H1 (cell line): ENCODE measurements at regions not wholly inside any gene's neighbourhood (a gene's known extent, or its start where the extent isn't known, plus 50 kb on each side); places are given as distances from the start of the nearest gene placed in this dataset.

ENCODE experiments used
- CTCF ChIA-PET: fragments of 300-600 bp; sonication (Branson Sonifier 250); formaldehyde crosslinking; loops from one replicate; lab custom pipeline; 2021; ENCODE audit not compliant: partially characterized antibody; lab: Charles Lee
- POLR2A ChIA-PET: fragments of 300-600 bp; sonication (Branson Sonifier 250); formaldehyde crosslinking; loops from one replicate; lab custom pipeline; 2021; ENCODE audit warnings: inconsistent platforms; ENCODE audit not compliant: partially characterized antibody; lab: Charles Lee
- DNase-seq, 2 experiments: peaks; one replicate each; pipeline versions ENCODE4 v3.0.0 to v3.0.0-alpha.2; 2010 to 2022; ENCODE audit warnings: low spot score in 2 of 2, low read depth in 1 of 2, mixed read lengths in 1 of 2
- FAIRE-seq: peaks from 2 replicates; lab custom pipeline; 2011; peaks lifted over from hg19 to GRCh38; lab: Jason Lieb, UNC
- H2AFZ ChIP-seq: 2 replicates; pipeline ENCODE4 v1.8.1; 2012; ENCODE audit warnings: low read length, inconsistent platforms
- H2AK5ac ChIP-seq: 2 replicates; pipeline ENCODE4 v1.6.1; 2013; ENCODE audit warnings: low read depth, low read length
- H2BK120ac ChIP-seq: replicated peaks from 2 replicates; pipeline ENCODE3; 2013; ENCODE audit warnings: low read depth, low read length, inconsistent platforms
- H2BK12ac ChIP-seq: 2 replicates; pipeline ENCODE4 v1.6.1; 2013; ENCODE audit warnings: low read depth, low read length
- H2BK15ac ChIP-seq: 2 replicates; pipeline ENCODE4 v1.6.1; 2013; ENCODE audit warnings: low read length
- H2BK20ac ChIP-seq: 2 replicates; pipeline ENCODE4 v1.6.1; 2013; ENCODE audit warnings: low read length
- H2BK5ac ChIP-seq: 2 replicates; pipeline ENCODE4 v1.6.1; 2013; ENCODE audit warnings: low read depth, low read length
- H3K14ac ChIP-seq: 2 replicates; pipeline ENCODE4 v1.6.1; 2013; ENCODE audit warnings: inconsistent platforms; ENCODE audit not compliant: insufficient read length
- H3K18ac ChIP-seq: 2 replicates; pipeline ENCODE4 v1.6.1; 2013; ENCODE audit warnings: low read length; ENCODE audit errors: extremely low read depth
- H3K23ac ChIP-seq: 2 replicates; pipeline ENCODE4 v1.6.1; 2013; ENCODE audit warnings: inconsistent platforms; ENCODE audit not compliant: insufficient read length
- H3K23me2 ChIP-seq: 2 replicates; pipeline ENCODE4 v1.6.1; 2013; ENCODE audit warnings: low read depth, low read length
- H3K27ac ChIP-seq: 2 replicates; pipeline ENCODE4 v1.6.1; 2011; ENCODE audit warnings: low read depth, low read length, inconsistent platforms
- H3K27me3 ChIP-seq, 4 experiments: replicated peaks in 1 of 4; 1 replicate in 1 of 4; 2 replicates in 3 of 4; pipeline versions ENCODE4 v1.6.1 to v1.8.1; 2011 to 2013; ENCODE audit warnings: low read length in 3 of 4, mild to moderate bottlenecking in 3 of 4, inconsistent platforms in 2 of 4, mixed read lengths in 2 of 4, moderate library complexity in 1 of 4; ENCODE audit not compliant: control insufficient read depth in 3 of 4, insufficient read depth in 3 of 4; ENCODE audit errors: extremely low read depth in 1 of 4
- H3K36me3 ChIP-seq, 4 experiments: 2 replicates each; pipeline versions ENCODE4 v1.6.1 to v1.8.1; 2011 to 2013; ENCODE audit warnings: mild to moderate bottlenecking in 4 of 4, low read length in 3 of 4, moderate library complexity in 2 of 4, control low read depth in 1 of 4, inconsistent platforms in 1 of 4; ENCODE audit not compliant: insufficient read depth in 4 of 4, control insufficient read depth in 2 of 4
- H3K4ac ChIP-seq: replicated peaks from 2 replicates; pipeline ENCODE3; 2013; ENCODE audit warnings: low read length, low read depth, mixed read lengths, inconsistent platforms; ENCODE audit not compliant: insufficient read length
- H3K4me1 ChIP-seq, 4 experiments: replicated peaks in 1 of 4; 1 replicate in 1 of 4; 2 replicates in 3 of 4; pipeline versions ENCODE4 v1.6.1 to v1.8.1; 2011 to 2013; ENCODE audit warnings: low read length in 3 of 4, inconsistent platforms in 2 of 4, mixed read lengths in 1 of 4; ENCODE audit not compliant: insufficient read depth in 4 of 4, control insufficient read depth in 3 of 4
- H3K4me2 ChIP-seq, 2 experiments: 2 replicates each; pipeline versions ENCODE4 v1.6.1 to v1.8.1; 2011 to 2013; ENCODE audit warnings: low read depth in 2 of 2, low read length in 2 of 2, control low read depth in 1 of 2, inconsistent platforms in 1 of 2, mild to moderate bottlenecking in 1 of 2; ENCODE audit not compliant: insufficient read depth in 1 of 2
- H3K4me3 ChIP-seq, 4 experiments: fragments of 200-600, 300-600 bp in 1 of 4; sonication (generic), shearing (Covaris generic), sonication (Bioruptor Twin) in 1 of 4; 2 replicates each; pipeline versions ENCODE4 v1.5.1 to v1.8.1; 2011 to 2016; ENCODE audit warnings: low read length in 4 of 4, low read depth in 3 of 4, control low read depth in 2 of 4, inconsistent platforms in 2 of 4, mild to moderate bottlenecking in 2 of 4, mixed read lengths in 1 of 4, moderate library complexity in 1 of 4; ENCODE audit not compliant: insufficient read depth in 2 of 4; ENCODE audit errors: extremely low read depth in 1 of 4
- H3K56ac ChIP-seq: replicated peaks from 2 replicates; pipeline ENCODE3; 2013; ENCODE audit warnings: low read depth, mild to moderate bottlenecking, mixed read lengths, low read length, inconsistent platforms; ENCODE audit not compliant: insufficient read length
- H3K79me1 ChIP-seq: 2 replicates; pipeline ENCODE4 v1.6.1; 2013; ENCODE audit warnings: low read depth, low read length, control low read depth
- H3K79me2 ChIP-seq, 2 experiments: 2 replicates each; pipeline versions ENCODE4 v1.6.1 to v1.8.1; 2012 to 2013; ENCODE audit warnings: low read length in 2 of 2, mild to moderate bottlenecking in 2 of 2, inconsistent platforms in 1 of 2; ENCODE audit not compliant: insufficient read depth in 2 of 2, control insufficient read depth in 1 of 2
- H3K9ac ChIP-seq, 4 experiments: replicated peaks in 1 of 4; 1 replicate in 1 of 4; 2 replicates in 3 of 4; pipeline versions ENCODE4 v1.6.1 to v1.8.1; 2011 to 2013; ENCODE audit warnings: low read depth in 3 of 4, low read length in 3 of 4, control low read depth in 2 of 4, mild to moderate bottlenecking in 2 of 4, moderate library complexity in 2 of 4, inconsistent platforms in 1 of 4; ENCODE audit errors: extremely low read depth in 1 of 4
- H3K9me3 ChIP-seq, 2 experiments: 2 replicates each; pipeline versions ENCODE4 v1.6.1 to v1.8.1; 2012 to 2013; ENCODE audit warnings: mild to moderate bottlenecking in 2 of 2, moderate library complexity in 2 of 2, control low read depth in 1 of 2, inconsistent platforms in 1 of 2, low read depth in 1 of 2, low read length in 1 of 2, mixed read lengths in 1 of 2; ENCODE audit not compliant: insufficient read depth in 2 of 2
- H4K20me1 ChIP-seq, 2 experiments: replicated peaks in 1 of 2; 2 replicates each; pipeline versions ENCODE3 to v1.8.1; 2011 to 2013; ENCODE audit warnings: inconsistent platforms in 2 of 2, low read length in 2 of 2, mild to moderate bottlenecking in 1 of 2; ENCODE audit not compliant: insufficient read depth in 2 of 2, control insufficient read depth in 1 of 2
- H4K5ac ChIP-seq: 2 replicates; pipeline ENCODE4 v1.6.1; 2013; ENCODE audit warnings: low read length, low read depth, mixed read lengths, inconsistent platforms; ENCODE audit not compliant: insufficient read length
- H4K8ac ChIP-seq: 2 replicates; pipeline ENCODE4 v1.8.0; 2013; ENCODE audit warnings: mild to moderate bottlenecking, moderate library complexity, low read length, inconsistent platforms; ENCODE audit not compliant: insufficient read depth; ENCODE audit errors: extremely low read depth
- H4K91ac ChIP-seq: replicated peaks from 2 replicates; pipeline ENCODE3; 2013; ENCODE audit warnings: low read length, mixed read lengths, inconsistent platforms; ENCODE audit not compliant: insufficient read length
- BRCA1 ChIP-seq: IDR thresholded peaks from 2 replicates; pipeline ENCODE4 v1.6.1; 2012; ENCODE audit warnings: low read depth, low read length, improper control_type of control experiment
- CBX5 ChIP-seq: fragments of 300-800, 300-1000 bp; sonication (generic); IDR thresholded peaks from 2 replicates; pipeline ENCODE4 v1.7.1; 2016; ENCODE audit warnings: antibody characterized with exemption, low read length, low read depth
- EZH2 ChIP-seq: fragments of 200-600 bp; sonication (generic); IDR thresholded peaks from 2 replicates; pipeline ENCODE4 v1.7.1; 2012; ENCODE audit warnings: low read depth, mild to moderate bottlenecking, moderate library complexity, low read length, inconsistent platforms; ENCODE audit not compliant: severe bottlenecking
- NANOG ChIP-seq: IDR thresholded peaks from 2 replicates; pipeline ENCODE4 v1.6.1; 2011; ENCODE audit warnings: low read length, low read depth, mild to moderate bottlenecking, inconsistent platforms; ENCODE audit not compliant: insufficient read depth, poor library complexity, severe bottlenecking
- SIN3A ChIP-seq, 2 experiments: IDR thresholded peaks in 1 of 2; conservative IDR thresholded peaks in 1 of 2; 2 replicates each; pipeline ENCODE4 v1.6.1; 2011 to 2012; ENCODE audit warnings: low read length in 2 of 2, improper control_type of control experiment in 1 of 2, low read depth in 1 of 2, mild to moderate bottlenecking in 1 of 2
- SP4 ChIP-seq: IDR thresholded peaks from 2 replicates; pipeline ENCODE4 v1.6.1; 2012; ENCODE audit warnings: low read length, inconsistent platforms
- WGBS, 2 experiments: shearing (Covaris generic) in 1 of 2; methylation state at CpG; one replicate each; pipeline versions ENCODE4 v1.1.6 to v1.1.7; 2013 to 2015; ENCODE audit warnings: low lambda C conversion rate in 2 of 2, mixed read lengths in 2 of 2, inconsistent platforms in 1 of 2, low coverage in 1 of 2, missing lambda C conversion rate in 1 of 2; ENCODE audit not compliant: insufficient replicate concordance in 2 of 2, insufficient coverage in 1 of 2, insufficient read length in 1 of 2; ENCODE audit errors: extremely low coverage in 1 of 2, missing lambda C conversion rate in 1 of 2; 5-methylcytosine and 5-hydroxymethylcytosine counted together

- no peaks in the 10 kb centered on the region for H3K79me2 ChIP-seq
- H3K4me3 ChIP-seq = no peak overlapping the region
- H3K18ac ChIP-seq = no peak overlapping the region; the same call in 1 of the 2 replicates
- H2BK5ac ChIP-seq = no peak overlapping the region
- no peak overlapping the region for H2AFZ ChIP-seq
- CTCF ChIA-PET = interaction anchor here (1.1 kb wide), 1 partner anchor 15 kb away, joined by 3 read pairs; no protein-coding TSS in a partner anchor
- no peak overlapping the region for H2BK12ac ChIP-seq
- POLR2A ChIA-PET = no interaction called here
- H3K9me3 ChIP-seq = peaks cover 5 to 7% of the 10 kb centered on the region in 2 experiments; a peak in 3 of 4 replicates
- no peaks in the 10 kb centered on the region for H3K4me1 ChIP-seq
- no peak overlapping the region for H4K8ac ChIP-seq
- H3K9ac ChIP-seq = no peak overlapping the region
- H4K5ac ChIP-seq = no peak overlapping the region
- no peak overlapping the region for H3K23ac ChIP-seq
- H3K23me2 ChIP-seq = no peaks in the 10 kb centered on the region
- H4K91ac ChIP-seq = no peak overlapping the region
- no peak overlapping the region for H2BK15ac ChIP-seq
- no peak overlapping the region for H2AK5ac ChIP-seq
- no peak overlapping the region for H3K14ac ChIP-seq
- no peak overlapping the region for H3K4ac ChIP-seq
- no peaks in the 10 kb centered on the region for H3K27me3 ChIP-seq
- DNase-seq (no peak), FAIRE-seq (no peak)
- no peak overlapping the region for H2BK120ac ChIP-seq
- no peak overlapping the region for H2BK20ac ChIP-seq
- H4K20me1 ChIP-seq = no peaks in the 10 kb centered on the region
- H3K27ac ChIP-seq = no peak overlapping the region
- TF ChIP-seq SP4 (no peak), SIN3A (conservative IDR thresholded peaks at IDR 0.05 in 1 of 2, IDR thresholded peaks at IDR 0.05 in 1 of 2; ENCODE audit: low read depth in 1 of 2, low read length in 2 of 2) (no peak), NANOG (no peak), BRCA1 (no peak), CBX5 (no peak), EZH2 (no peak)
- no peaks in the 10 kb centered on the region for H3K36me3 ChIP-seq
- H3K79me1 ChIP-seq = no peaks in the 10 kb centered on the region
- WGBS, 2 experiments = 91% methylated on average over 3 of the region's 3 CpGs; no CpG with 5 or more reads in 1 of the 2 experiments
- H3K4me2 ChIP-seq = no peak overlapping the region
- H3K56ac ChIP-seq = no peak overlapping the region
These were observed 170.8 kb downstream of the RGS9 start for GRCh38 chr17:65307961-65308316.
